Parathyroid adenoma (tissue), 2 donors: ENCODE measurements at regions not wholly inside any gene's neighbourhood (a gene's known extent, or its start where the extent isn't known, plus 50 kb on each side); places are given as distances from the start of the nearest gene placed in this dataset.

ENCODE experiments used
- H2AFZ ChIP-seq: fragments of 300-600 bp; sonication (generic); one replicate; pipeline ENCODE4 v1.7.0; 2017; ENCODE audit warnings: antibody characterized with exemption, mild to moderate bottlenecking
- H3K27ac ChIP-seq: fragments of 300-600 bp; sonication (generic); one replicate; pipeline ENCODE4 v1.7.0; 2017
- H3K27me3 ChIP-seq: fragments of 300-600 bp; sonication (generic); one replicate; pipeline ENCODE4 v1.7.0; 2017; ENCODE audit warnings: low read length; ENCODE audit not compliant: control insufficient read depth, insufficient read depth
- H3K36me3 ChIP-seq: fragments of 300-600 bp; sonication (generic); one replicate; pipeline ENCODE4 v1.7.0; 2017; ENCODE audit warnings: low read length; ENCODE audit not compliant: control insufficient read depth, insufficient read depth
- H3K4me1 ChIP-seq: fragments of 300-600 bp; sonication (generic); one replicate; pipeline ENCODE4 v1.7.0; 2017; ENCODE audit warnings: control low read depth
- H3K4me2 ChIP-seq: fragments of 300-600 bp; sonication (generic); one replicate; pipeline ENCODE4 v1.7.0; 2017; ENCODE audit warnings: low read length
- H3K4me3 ChIP-seq: fragments of 300-600 bp; sonication (generic); one replicate; pipeline ENCODE4 v1.7.0; 2017; ENCODE audit warnings: low read depth, low read length
- H3K79me2 ChIP-seq: fragments of 300-600 bp; sonication (generic); one replicate; pipeline ENCODE4 v1.7.0; 2017; ENCODE audit warnings: control low read depth
- H3K9ac ChIP-seq: fragments of 300-600 bp; sonication (generic); one replicate; pipeline ENCODE4 v1.7.0; 2017; ENCODE audit warnings: mild to moderate bottlenecking
- H3K9me3 ChIP-seq: fragments of 300-600 bp; sonication (generic); one replicate; pipeline ENCODE4 v1.7.0; 2017; ENCODE audit warnings: low read length; ENCODE audit not compliant: control insufficient read depth
- TF ChIP-seq, protein P1 (sequence below): fragments of 300-600 bp; sonication (generic); IDR thresholded peaks from one replicate; pipeline ENCODE4 v1.7.0; 2017; ENCODE audit warnings: antibody characterized with exemption, mild to moderate bottlenecking
- donor health status: primary hyperparathyroidism.

- no peak overlapping the region for H3K4me3 ChIP-seq
- no peak overlapping the region for H3K27ac ChIP-seq
- no peaks in the 10 kb centered on the region for H3K27me3 ChIP-seq
- no peak overlapping the region for H3K9ac ChIP-seq
- H3K4me1 ChIP-seq, result no peaks in the 10 kb centered on the region
- no peaks in the 10 kb centered on the region for H3K9me3 ChIP-seq
- H3K36me3 ChIP-seq, result no peaks in the 10 kb centered on the region
- no peaks in the 10 kb centered on the region for H3K79me2 ChIP-seq
- H2AFZ ChIP-seq, result no peak overlapping the region
- H3K4me2 ChIP-seq, result no peak overlapping the region
- TF ChIP-seq, protein P1, sequence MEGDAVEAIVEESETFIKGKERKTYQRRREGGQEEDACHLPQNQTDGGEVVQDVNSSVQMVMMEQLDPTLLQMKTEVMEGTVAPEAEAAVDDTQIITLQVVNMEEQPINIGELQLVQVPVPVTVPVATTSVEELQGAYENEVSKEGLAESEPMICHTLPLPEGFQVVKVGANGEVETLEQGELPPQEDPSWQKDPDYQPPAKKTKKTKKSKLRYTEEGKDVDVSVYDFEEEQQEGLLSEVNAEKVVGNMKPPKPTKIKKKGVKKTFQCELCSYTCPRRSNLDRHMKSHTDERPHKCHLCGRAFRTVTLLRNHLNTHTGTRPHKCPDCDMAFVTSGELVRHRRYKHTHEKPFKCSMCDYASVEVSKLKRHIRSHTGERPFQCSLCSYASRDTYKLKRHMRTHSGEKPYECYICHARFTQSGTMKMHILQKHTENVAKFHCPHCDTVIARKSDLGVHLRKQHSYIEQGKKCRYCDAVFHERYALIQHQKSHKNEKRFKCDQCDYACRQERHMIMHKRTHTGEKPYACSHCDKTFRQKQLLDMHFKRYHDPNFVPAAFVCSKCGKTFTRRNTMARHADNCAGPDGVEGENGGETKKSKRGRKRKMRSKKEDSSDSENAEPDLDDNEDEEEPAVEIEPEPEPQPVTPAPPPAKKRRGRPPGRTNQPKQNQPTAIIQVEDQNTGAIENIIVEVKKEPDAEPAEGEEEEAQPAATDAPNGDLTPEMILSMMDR, result no peak
Measured at GRCh38 chr4:8727546-8728510, 135.3 kb downstream of the CPZ start.

GRCh38 chr4:8727131-8727530, 134.6 kb downstream of the CPZ start:
- TF ChIP-seq, protein P1, result no peak
- no peaks in the 10 kb centered on the region for H3K9me3 ChIP-seq
- no peak overlapping the region for H3K9ac ChIP-seq
- no peak overlapping the region for H3K27ac ChIP-seq
- H3K4me3 ChIP-seq, result no peak overlapping the region
- H3K4me1 ChIP-seq, result no peaks in the 10 kb centered on the region
- no peaks in the 10 kb centered on the region for H3K79me2 ChIP-seq
- no peak overlapping the region for H2AFZ ChIP-seq
- H3K4me2 ChIP-seq, result no peak overlapping the region
- H3K36me3 ChIP-seq, result no peaks in the 10 kb centered on the region
- no peaks in the 10 kb centered on the region for H3K27me3 ChIP-seq

DNA sequence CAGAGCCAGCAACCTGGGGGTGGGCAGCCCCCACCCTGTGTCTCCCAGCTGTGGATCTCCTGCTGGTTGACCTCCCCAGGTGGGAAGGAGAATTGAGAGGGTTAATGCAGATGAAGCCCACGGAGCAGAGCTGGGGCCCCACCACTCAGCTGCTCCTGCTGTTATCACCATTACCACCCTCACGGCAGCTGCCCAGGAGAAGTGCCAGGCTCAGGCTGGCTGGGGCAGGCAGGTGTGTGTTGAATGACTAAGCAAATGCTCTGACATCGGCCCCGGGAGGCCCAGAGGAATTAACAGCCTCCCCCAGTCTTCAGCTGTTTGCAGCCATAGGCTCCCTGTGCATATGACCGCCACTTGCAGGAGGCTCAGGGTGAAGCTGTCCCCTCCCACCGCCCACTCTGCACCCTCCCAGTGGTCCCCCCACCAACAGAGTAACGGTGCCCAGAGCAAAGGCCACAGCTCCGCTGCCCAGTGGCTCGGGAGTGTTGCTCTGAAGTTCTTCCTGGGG, 133.8 kb downstream of the CPZ start:
- Histone ChIP-seq H3K27me3 (no peaks in the 10 kb centered on the region), H3K9ac (no peak overlapping the region), H3K9me3 (no peaks in the 10 kb centered on the region), H3K4me2 (no peak overlapping the region), H3K4me3 (no peak overlapping the region), H3K27ac (no peak overlapping the region), H3K79me2 (no peaks in the 10 kb centered on the region), H3K36me3 (no peaks in the 10 kb centered on the region), H3K4me1 (no peaks in the 10 kb centered on the region), H2AFZ (no peak overlapping the region)
- TF ChIP-seq, protein P1, result no peak

GRCh38 chr4:8725845-8726244, 133.3 kb downstream of the CPZ start:
- Histone ChIP-seq H3K9me3 (no peaks in the 10 kb centered on the region), H3K4me1 (no peaks in the 10 kb centered on the region), H3K27me3 (no peaks in the 10 kb centered on the region), H3K36me3 (no peaks in the 10 kb centered on the region), H3K4me2 (no peak overlapping the region), H3K79me2 (no peaks in the 10 kb centered on the region), H3K9ac (no peak overlapping the region), H3K27ac (no peak overlapping the region), H2AFZ (no peak overlapping the region), H3K4me3 (no peak overlapping the region)
- TF ChIP-seq, protein P1, result no peak
